T-helper 2 cell (primary cell): ENCODE measurements at regions not wholly inside any gene's neighbourhood (a gene's known extent, or its start where the extent isn't known, plus 50 kb on each side); places are given as distances from the start of the nearest gene placed in this dataset.
"Not testable (repeated sequence)": the region's sequence is repeated elsewhere in the genome, so short reads cannot be mapped to it uniquely, and the experiment has no call there.

Experiments
- DNase-seq, 5 experiments: peaks; one replicate each; pipeline versions ENCODE4 v3.0.0 to v3.0.0-alpha.2; 2012 to 2022

DNA sequence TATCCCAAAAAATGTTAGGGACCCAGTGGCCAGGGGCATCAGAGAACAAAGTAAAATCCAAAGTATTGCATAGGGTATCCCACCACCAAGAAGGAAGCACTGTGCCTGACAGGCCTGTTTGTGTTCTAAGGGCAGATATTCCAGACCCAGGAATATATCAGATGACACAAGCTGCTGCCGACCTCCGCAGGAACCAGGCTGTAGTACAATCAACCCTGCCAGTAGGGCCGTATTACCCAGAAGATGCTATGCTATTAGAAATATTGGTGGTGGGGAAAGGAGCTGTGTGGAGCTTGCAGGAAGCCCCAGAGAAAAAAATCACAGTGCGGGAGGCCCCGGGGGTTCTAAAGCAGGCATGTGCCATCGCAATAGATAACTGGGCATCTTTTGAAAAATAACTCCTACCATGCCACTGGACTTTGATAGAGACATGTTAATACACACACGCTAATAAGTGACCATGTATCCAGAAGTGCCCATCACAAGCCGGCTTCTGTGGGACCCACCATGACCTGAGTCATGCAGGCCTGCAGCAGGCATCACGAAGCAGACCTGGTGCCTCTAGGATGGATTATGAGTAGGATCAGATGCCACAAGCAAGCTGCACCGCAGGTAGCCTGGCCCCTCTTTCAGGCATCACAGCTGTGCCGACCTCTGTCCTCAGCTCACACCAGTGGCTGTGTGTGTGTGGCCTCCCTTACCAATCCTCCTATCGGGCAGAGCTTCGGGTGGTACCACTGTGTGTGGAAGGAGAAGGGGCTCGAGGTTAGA is 242.7 kb downstream of the BCL11B start:
- no peak for DNase-seq

- DNase-seq: no peak
Observed at GRCh38 chr14:99029916-99030305, 242.1 kb downstream of the BCL11B start.

DNA sequence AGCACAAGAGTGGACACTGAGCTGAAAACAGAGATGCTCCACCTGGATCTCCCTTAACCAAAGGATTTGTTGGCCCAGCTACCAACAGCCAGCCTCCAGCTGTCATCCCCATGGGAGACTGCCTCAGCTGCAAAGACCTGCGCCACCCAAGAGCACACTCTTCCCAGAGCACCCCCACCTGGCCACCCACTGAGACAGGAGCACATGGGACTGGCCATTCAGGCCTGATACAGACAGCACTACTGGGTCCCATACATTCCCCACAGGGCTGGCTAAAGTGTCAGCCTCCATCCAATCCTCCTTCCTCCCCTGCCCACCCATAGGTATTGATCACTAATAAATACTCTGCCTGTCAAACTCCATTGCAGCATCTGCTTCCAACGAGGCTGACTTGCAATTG is 241.5 kb downstream of the BCL11B start:
- DNase-seq: no peak

DNA sequence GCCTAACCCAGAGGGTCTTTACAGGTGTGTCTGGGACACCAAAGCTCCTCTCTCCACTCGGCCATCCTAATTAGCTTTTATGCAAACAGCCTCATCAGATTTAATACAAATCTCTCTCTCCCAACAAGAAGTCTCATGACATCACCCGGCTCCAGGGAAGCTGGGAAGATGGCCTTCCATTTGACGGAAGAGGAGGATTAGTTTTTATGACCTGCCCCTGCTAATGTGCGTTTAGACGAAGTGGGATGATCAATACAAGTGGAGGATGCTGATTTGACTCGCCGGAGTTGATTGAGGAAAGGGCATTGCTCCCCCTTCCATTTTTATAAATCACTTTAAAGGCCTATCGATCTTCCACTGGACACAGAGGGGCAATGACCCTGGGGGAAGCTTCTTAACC is 239.2 kb downstream of the BCL11B start:
- no peak for DNase-seq

DNA sequence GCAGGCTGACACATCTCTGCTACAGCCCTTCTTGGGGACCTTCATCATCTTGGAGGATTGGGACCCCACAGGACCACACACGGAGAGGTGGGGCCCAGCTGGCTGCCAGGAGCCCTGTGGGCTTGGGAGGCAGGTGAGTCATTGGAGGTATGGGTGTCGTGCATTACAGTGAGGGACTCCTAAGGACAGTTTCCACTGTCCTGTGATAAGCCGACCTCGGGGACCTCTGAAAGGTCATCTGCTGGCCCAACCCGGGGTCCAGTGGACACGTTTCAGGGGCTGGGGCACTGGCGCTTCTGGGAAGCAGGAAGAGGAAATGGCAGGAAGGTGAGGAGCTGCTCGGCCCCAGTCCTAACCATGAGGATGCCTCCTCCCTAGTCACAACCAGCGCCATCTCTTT is 238.0 kb downstream of the BCL11B start:
- DNase-seq: no peak

DNA sequence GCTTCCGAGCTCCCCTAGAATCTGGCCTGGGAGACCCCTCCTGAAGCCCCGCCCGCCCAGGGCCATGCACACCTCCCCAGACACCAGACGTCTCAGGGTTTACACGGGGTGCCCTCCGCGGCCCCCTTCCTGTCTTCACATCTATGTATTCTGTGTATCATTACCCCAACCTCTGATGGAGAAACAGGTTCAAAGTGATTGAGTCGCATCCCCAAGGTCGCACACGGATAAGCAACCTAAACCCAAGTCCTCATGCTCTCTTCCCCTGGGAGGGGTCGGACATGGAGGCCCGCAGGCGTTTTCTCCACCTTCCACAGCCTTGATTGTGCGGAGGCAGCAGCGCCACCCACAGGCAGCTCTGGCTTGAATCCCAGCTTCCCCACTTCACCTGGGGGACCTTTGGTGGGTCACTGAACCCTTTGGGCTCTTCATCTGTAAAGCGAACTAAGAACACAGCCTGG is 237.3 kb downstream of the BCL11B start:
- no peak for DNase-seq

DNA sequence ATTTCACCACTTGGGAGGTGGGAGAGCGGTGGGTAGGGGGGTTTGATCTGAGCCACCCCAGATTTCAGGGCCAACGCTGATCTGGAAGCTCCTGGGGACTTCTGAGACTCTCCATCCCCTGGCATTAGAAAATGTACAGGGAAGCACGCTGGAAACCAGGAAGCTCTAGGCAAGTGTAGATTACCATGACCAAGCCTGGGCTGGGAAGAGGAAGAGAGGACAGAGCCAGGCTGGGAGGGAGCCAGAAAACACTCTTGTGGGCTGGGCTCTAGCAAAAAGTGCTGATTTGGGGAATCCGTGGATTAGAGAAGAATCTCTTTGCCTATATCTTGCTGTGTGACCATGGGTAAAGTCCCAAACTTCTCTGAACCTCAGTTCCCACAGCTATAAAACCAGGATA is 236.7 kb downstream of the BCL11B start:
- DNase-seq: no peak

- no peak for DNase-seq
Observed at GRCh38 chr14:99035712-99036610, 236.0 kb downstream of the BCL11B start.

DNA sequence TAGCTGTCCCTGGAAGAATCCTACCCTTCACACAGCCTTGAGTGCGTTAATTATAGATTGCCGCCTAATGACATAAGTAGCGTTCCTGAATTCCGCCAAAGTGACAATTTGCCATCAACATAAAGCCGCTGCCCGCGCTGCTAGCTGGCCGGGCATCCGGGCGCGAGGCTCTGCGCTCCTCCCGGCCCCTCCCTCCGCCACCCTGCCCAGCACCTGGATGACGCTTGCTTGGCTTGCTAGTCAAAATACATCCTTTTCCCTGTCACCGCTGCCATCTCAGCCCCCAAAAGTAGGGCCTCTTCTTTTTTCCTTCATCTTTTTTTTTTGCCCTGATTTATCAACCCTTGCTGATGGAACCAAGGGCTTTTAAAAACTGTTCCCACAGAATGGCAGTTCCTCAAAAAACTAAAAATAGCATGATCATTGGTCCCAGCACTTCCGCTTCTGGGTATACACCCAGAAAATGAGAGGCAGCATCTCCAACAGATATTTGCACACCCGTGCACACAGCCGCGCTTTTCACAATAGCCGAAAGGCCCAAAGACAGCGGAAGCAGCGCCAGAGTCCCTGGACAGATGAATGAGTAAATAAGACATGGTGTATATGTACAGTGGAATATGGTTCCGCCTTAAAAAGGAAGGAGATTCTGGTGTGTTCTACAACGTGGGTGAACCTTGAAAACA is 235.2 kb downstream of the BCL11B start:
- DNase-seq: no peak

DNA sequence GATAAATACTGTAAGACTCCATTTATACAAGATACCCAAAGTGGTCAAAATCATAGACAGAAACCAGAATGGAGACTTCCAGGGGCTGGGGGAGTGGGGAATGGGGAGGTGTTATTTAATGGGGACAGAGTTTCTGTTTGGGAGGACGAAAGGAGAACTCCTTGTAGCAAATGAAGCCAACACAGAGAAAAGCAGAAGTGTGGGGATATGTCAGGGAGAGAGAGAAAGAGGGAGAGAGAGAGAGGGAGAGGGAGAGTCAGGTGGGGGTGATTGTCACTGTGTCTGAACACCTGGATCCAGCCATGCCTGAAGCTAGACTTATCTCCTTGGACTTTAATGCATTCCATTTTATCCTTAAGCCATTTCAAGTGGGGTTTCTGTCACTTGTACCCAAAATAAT is 234.7 kb downstream of the BCL11B start:
- not testable (repeated sequence) for DNase-seq

GRCh38 chr14:99037777-99038430 is 234.1 kb downstream of the BCL11B start:
- DNase-seq: no peak

GRCh38 chr14:99038431-99038820 is 233.6 kb downstream of the BCL11B start:
- no peak for DNase-seq

DNA sequence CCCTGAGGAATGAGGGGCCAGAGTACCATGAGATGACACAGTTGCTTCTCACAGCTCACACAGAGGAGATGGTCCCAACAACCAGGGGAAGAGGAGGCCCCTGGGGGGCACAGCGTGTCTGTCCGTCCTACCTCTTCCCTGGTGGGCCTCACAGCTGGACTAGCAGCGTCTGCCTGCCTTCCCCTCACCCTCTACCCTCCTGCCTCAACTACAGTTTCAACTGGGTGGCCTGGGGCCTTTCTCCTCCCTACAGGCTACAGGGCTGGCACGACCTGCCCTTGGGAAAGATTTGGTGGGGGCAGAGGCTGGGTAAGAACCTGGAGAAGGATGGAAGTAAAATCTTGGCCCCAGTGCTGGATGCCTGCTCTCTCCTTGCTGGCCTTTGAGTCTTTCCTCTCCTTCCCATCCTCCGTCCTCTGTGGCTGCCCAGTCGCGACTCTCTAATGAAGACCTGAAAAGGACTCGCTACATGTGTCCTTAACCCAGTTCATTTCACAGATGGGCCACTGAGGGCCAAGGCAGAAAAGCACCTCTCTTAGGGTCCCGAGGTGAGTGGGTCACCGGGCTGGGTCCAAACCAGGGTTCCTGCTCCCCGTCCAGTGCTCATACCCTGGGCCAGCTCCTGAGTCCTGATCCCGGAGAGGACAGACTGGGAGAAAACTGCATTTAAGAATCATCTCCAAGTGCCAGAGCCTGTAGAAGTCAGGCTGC is 232.5 kb downstream of the BCL11B start:
- DNase-seq: no peak

- DNase-seq: no peak
Observed at GRCh38 chr14:99040052-99040451, 231.9 kb downstream of the BCL11B start.

GRCh38 chr14:99040711-99041110 is 231.3 kb downstream of the BCL11B start:
- no peak for DNase-seq

DNA sequence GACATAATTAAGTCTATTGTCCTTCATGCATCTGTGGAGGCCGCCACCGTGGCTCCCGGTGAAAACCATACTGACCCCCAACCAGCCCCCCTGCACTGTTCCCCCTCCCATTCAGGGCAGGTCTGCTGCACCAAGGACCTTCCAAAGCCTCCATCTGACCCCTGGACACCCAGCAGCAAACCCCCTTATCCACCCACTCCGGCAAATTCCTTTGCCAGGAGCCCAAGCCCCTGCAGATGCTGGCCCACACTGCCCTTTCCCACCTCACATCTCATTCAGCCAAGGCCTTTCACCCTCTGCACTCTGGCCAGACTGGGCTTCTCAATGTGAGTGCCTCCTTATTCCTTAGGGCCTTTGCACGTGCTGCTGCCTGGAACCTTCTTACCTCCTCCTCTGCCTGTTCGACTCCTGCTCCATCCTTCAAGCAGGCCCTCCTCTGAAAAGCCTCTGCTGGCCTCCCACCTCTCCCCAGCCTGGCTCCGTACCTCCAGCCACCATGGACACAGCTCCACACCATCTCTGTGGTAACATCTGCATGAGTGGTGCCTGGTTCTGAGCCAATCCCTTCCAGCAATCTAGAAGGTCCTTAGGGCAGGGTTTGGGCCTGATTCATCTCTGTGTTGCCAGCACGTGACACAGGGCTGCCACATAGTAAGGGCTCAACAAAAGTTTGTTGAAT is 230.7 kb downstream of the BCL11B start:
- no peak for DNase-seq

DNA sequence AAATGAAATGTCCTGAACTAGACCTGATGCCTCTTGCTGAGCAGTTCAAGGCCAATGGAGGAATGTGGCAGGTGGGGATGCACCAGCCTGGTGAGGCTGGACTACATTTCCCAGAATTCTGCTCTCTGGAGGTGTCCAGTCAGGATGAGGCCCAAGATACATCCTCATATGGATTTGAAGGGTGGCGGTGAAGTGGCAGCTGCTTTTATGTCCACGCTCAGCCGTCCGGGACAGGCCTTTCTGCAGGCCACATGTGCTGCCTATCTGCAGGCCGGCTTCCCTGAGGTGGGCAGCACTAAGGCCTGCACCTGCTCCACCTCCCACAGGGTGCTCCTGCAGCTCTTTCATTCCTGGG is 230.2 kb downstream of the BCL11B start:
- no peak for DNase-seq

GRCh38 chr14:99042381-99043266 is 229.4 kb downstream of the BCL11B start:
- no peak for DNase-seq

DNA sequence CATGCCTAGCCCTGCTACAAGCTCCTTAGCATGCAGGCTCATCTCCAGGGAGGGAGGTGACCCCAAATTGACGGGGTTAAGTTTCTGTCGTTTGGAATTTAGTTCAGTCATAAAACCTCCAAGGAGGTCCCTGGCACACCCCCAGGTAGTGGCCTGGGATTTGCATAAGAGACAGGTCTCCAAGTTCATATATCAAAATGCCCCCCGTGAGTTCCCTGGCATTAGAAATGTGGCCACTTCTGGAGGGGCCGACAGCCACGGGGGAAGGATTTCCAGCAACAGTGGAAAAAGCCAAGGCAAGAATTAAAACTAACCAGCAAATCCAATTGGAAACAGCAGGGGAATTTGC is 228.8 kb downstream of the BCL11B start:
- DNase-seq: no peak

- DNase-seq: no peak
Observed at GRCh38 chr14:99043756-99044155, 228.2 kb downstream of the BCL11B start.
